ENCODE measurements at regions not wholly inside any gene's neighbourhood (a gene's known extent, or its start where the extent isn't known, plus 50 kb on each side); places are given as distances from the start of the nearest gene placed in this dataset.

- TF ChIP-seq, protein P1, sequence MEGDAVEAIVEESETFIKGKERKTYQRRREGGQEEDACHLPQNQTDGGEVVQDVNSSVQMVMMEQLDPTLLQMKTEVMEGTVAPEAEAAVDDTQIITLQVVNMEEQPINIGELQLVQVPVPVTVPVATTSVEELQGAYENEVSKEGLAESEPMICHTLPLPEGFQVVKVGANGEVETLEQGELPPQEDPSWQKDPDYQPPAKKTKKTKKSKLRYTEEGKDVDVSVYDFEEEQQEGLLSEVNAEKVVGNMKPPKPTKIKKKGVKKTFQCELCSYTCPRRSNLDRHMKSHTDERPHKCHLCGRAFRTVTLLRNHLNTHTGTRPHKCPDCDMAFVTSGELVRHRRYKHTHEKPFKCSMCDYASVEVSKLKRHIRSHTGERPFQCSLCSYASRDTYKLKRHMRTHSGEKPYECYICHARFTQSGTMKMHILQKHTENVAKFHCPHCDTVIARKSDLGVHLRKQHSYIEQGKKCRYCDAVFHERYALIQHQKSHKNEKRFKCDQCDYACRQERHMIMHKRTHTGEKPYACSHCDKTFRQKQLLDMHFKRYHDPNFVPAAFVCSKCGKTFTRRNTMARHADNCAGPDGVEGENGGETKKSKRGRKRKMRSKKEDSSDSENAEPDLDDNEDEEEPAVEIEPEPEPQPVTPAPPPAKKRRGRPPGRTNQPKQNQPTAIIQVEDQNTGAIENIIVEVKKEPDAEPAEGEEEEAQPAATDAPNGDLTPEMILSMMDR (IDR thresholded peaks at IDR 0.05): no peak
- TF ChIP-seq POLR2A (IDR thresholded peaks at IDR 0.05): no peak
These were observed 320.2 kb downstream of the FAM170A start for GRCh38 chr5:119949426-119949999.

All from uterus (tissue), 2 donors.